ENCODE measurements at regions not wholly inside any gene's neighbourhood (a gene's known extent, or its start where the extent isn't known, plus 50 kb on each side); places are given as distances from the start of the nearest gene placed in this dataset.
A peak's percentile ranks its signal among the peaks of the same experiment; 100 is the strongest.

GRCh38 chr3:36114353-36114752 lies 266.0 kb upstream of the STAC start:
- no peak for ATAC-seq (ENCODE audit: insufficient read depth, low FRiP score)
- Histone ChIP-seq H3K27ac (ENCODE audit: low read depth in 1 of 2, low read length in 1 of 2) (no peak overlapping the region), H3K27me3 (ENCODE audit: control insufficient read depth in 3 of 3, insufficient read depth in 3 of 3, low read length in 2 of 3) (no peaks in the 10 kb centered on the region), H3K9me3 (ENCODE audit: control insufficient read depth in 4 of 4, insufficient read depth in 3 of 4, low read length in 3 of 4) (no peaks in the 10 kb centered on the region), H3K36me3 (ENCODE audit: control insufficient read depth in 4 of 4, insufficient read depth in 4 of 4, low read length in 4 of 4) (no peaks in the 10 kb centered on the region), H3K4me3 (no peak overlapping the region), H3K9ac (ENCODE audit: insufficient read depth in 1 of 2, low read length in 2 of 2) (no peak overlapping the region), H3K4me1 (ENCODE audit: control insufficient read depth in 5 of 5, insufficient read depth in 5 of 5, low read length in 5 of 5) (no peaks in the 10 kb centered on the region)
- TF ChIP-seq CTCF (IDR thresholded peaks at IDR 0.05; ENCODE audit: control extremely low read depth, extremely low read depth): no peak
- DNase-seq: no peak

- Histone ChIP-seq H3K27me3 (ENCODE audit: control insufficient read depth in 3 of 3, insufficient read depth in 3 of 3, low read length in 2 of 3) (no peaks in the 10 kb centered on the region), H3K9ac (ENCODE audit: insufficient read depth in 1 of 2, low read length in 2 of 2) (no peak overlapping the region), H3K9me3 (ENCODE audit: control insufficient read depth in 4 of 4, insufficient read depth in 3 of 4, low read length in 3 of 4) (peaks cover 0 to 6% (median 1%) of the 10 kb centered on the region in 4 donors), H3K4me3 (no peak overlapping the region), H3K27ac (ENCODE audit: low read depth in 1 of 2, low read length in 1 of 2) (no peak overlapping the region), H3K36me3 (ENCODE audit: control insufficient read depth in 4 of 4, insufficient read depth in 4 of 4, low read length in 4 of 4) (no peaks in the 10 kb centered on the region), H3K4me1 (ENCODE audit: control insufficient read depth in 5 of 5, insufficient read depth in 5 of 5, low read length in 5 of 5) (no peaks in the 10 kb centered on the region)
- DNase-seq (peak in 2 of 3 donors; percentile 3), ATAC-seq (ENCODE audit: insufficient read depth, low FRiP score) (no peak)
- TF ChIP-seq CTCF (IDR thresholded peaks at IDR 0.05; ENCODE audit: control extremely low read depth, extremely low read depth): no peak
- 78 to 90% methylated on average over 2 of the region's 2 CpGs for WGBS, 2 donors
Measured at GRCh38 chr3:36124118-36124796, 256.0 kb upstream of the STAC start.

- H3K4me3 ChIP-seq: no peak overlapping the region
- ATAC-seq (ENCODE audit: insufficient read depth, low FRiP score) (no peak), DNase-seq (no peak)
- H3K9me3 ChIP-seq (ENCODE audit: control insufficient read depth in 4 of 4, insufficient read depth in 3 of 4, low read length in 3 of 4): peaks cover 0 to 7% (median 0%) of the 10 kb centered on the region in 4 donors
- 93 to 96% methylated on average over 2 of the region's 2 CpGs for WGBS, 2 donors
- no peak overlapping the region for H3K9ac ChIP-seq (ENCODE audit: insufficient read depth in 1 of 2, low read length in 2 of 2)
- TF ChIP-seq CTCF (IDR thresholded peaks at IDR 0.05; ENCODE audit: control extremely low read depth, extremely low read depth): no peak
- H3K36me3 ChIP-seq (ENCODE audit: control insufficient read depth in 4 of 4, insufficient read depth in 4 of 4, low read length in 4 of 4): no peaks in the 10 kb centered on the region
- H3K27ac ChIP-seq (ENCODE audit: low read depth in 1 of 2, low read length in 1 of 2): no peak overlapping the region
- H3K4me1 ChIP-seq (ENCODE audit: control insufficient read depth in 5 of 5, insufficient read depth in 5 of 5, low read length in 5 of 5): no peaks in the 10 kb centered on the region
- no peaks in the 10 kb centered on the region for H3K27me3 ChIP-seq (ENCODE audit: control insufficient read depth in 3 of 3, insufficient read depth in 3 of 3, low read length in 2 of 3)
Measured at GRCh38 chr3:36132214-36132613, 248.1 kb upstream of the STAC start.

- no peak for TF ChIP-seq CTCF (IDR thresholded peaks at IDR 0.05; ENCODE audit: control extremely low read depth, extremely low read depth)
- no peaks in the 10 kb centered on the region for H3K27me3 ChIP-seq (ENCODE audit: control insufficient read depth in 3 of 3, insufficient read depth in 3 of 3, low read length in 2 of 3)
- H3K9me3 ChIP-seq (ENCODE audit: control insufficient read depth in 4 of 4, insufficient read depth in 3 of 4, low read length in 3 of 4): peaks cover 0 to 2% (median 0%) of the 10 kb centered on the region in 4 donors
- H3K9ac ChIP-seq (ENCODE audit: insufficient read depth in 1 of 2, low read length in 2 of 2): no peak overlapping the region
- H3K27ac ChIP-seq (ENCODE audit: low read depth in 1 of 2, low read length in 1 of 2): no peak overlapping the region
- H3K4me1 ChIP-seq (ENCODE audit: control insufficient read depth in 5 of 5, insufficient read depth in 5 of 5, low read length in 5 of 5): no peaks in the 10 kb centered on the region
- no peaks in the 10 kb centered on the region for H3K36me3 ChIP-seq (ENCODE audit: control insufficient read depth in 4 of 4, insufficient read depth in 4 of 4, low read length in 4 of 4)
- no peak overlapping the region for H3K4me3 ChIP-seq
- no peak for DNase-seq
- ATAC-seq (ENCODE audit: insufficient read depth, low FRiP score): no peak
Measured at GRCh38 chr3:36135863-36136262, 244.4 kb upstream of the STAC start.

Measured in lung (tissue), 11 donors.